CD4-positive, alpha-beta T cell treated with Interleukin-10 for 1 hour (primary cell): ENCODE measurements at regions not wholly inside any gene's neighbourhood (a gene's known extent, or its start where the extent isn't known, plus 50 kb on each side); places are given as distances from the start of the nearest gene placed in this dataset.

Experiments used
- DNase-seq: peaks from one replicate; pipeline ENCODE4 v3.0.0-alpha.2; 2020

DNA sequence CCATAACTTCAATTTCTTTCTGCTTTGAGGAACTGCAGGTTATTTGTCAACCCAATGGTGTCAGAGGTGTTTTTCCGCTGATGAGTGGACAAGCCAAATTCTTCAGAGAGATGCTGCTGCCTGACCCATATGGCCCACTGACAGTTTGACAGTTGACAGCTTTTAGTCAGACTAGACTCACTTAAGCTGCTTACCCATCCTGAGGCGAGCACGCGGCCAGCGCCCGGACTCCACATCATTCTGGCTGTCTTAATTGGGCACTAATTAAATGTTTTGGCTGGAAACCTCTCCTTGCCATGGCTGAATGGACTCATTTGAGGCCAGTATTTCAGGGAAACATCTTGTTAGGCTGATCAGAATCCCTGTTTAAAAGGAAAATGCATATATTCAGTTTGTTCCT lies 316.1 kb upstream of the FANCL start:
- DNase-seq = no peak

DNA sequence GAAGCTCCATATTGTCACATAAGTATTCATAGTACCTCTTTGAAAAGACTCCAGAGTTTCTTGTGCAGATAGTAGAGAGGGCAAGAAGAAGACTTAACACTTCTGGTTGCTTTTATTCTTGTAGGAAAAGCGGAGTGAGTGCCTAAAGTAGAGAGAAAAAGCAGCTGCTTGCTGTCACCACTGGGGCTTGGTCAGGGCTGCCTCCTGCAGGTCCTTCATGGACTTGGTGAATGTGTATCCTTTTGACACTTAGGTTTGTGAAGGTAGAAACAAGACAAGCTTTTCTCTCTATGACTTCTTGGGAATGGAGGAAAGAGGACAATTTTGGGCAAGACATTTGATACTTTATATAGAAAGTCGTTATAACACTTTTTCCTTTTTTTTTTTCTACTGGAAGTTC lies 312.8 kb upstream of the FANCL start:
- no peak for DNase-seq

GRCh38 chr2:58553522-58553921 lies 312.4 kb upstream of the FANCL start:
- no peak for DNase-seq

GRCh38 chr2:58545300-58546280 lies 304.5 kb upstream of the FANCL start:
- no peak for DNase-seq

DNA sequence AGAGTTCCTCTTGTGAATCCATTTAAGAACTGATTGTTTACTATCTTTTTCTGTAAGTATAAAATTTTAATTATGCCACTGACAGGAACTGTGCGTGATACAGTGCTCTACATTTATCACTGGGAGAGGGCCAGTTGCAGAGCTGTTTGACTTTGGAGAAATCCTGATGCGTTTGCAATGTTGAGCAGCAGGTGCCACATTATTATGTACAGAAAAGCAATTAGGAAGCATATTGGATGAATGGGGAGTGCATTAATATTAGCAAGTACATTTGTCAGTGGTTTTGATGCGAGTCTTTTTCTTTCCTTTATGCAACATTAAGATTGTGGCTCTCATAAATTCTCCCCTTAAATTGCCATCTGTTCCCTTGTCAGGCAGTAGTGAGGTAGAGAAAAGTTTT lies 302.3 kb upstream of the FANCL start:
- DNase-seq = no peak

- DNase-seq = no peak
Measured at GRCh38 chr2:58541511-58541910, 300.4 kb upstream of the FANCL start.

DNA sequence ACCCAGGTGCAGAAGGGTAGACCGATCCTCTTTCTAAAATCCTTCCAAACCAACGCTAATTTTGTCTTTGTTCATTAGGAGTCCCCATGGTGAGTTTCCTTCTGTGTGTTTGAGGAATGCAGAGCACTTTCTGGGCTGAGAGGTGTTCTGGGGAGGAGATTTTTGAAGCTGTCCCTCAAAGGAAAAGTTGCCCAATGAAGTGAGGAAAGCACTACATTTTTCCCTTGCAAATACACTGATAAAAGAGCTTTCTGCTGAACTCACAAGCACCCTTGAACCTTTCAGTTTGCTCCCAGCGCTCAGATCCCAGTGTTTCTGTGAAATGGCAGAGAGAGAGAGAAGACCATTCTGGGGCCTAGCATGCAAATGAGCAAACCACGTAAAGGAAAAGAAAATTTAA lies 299.6 kb upstream of the FANCL start:
- no peak for DNase-seq

GRCh38 chr2:58539973-58540372 lies 298.8 kb upstream of the FANCL start:
- no peak for DNase-seq

- DNase-seq = no peak
Measured at GRCh38 chr2:58535990-58536389, 294.9 kb upstream of the FANCL start.

- DNase-seq = no peak
Measured at GRCh38 chr2:58535182-58535581, 294.1 kb upstream of the FANCL start.

DNA sequence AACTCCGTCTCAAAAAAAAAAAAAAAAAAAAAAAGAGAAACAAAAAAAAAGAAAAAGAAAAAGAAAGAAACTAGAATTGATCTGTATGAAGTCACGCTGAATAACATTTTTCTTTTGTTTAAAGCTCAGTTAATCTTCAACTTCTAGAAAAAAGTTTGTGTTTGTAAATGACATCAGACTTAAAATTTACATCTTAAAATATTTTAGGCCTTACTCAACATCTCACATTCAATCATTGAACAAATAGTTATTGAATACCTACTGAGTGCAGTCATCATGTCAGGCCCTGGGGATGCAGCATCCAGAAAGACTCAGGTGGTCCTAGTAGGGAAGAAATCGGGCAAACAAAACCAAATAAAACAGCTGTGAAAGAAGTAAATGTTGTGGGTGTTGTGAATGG lies 292.3 kb upstream of the FANCL start:
- no peak for DNase-seq

DNA sequence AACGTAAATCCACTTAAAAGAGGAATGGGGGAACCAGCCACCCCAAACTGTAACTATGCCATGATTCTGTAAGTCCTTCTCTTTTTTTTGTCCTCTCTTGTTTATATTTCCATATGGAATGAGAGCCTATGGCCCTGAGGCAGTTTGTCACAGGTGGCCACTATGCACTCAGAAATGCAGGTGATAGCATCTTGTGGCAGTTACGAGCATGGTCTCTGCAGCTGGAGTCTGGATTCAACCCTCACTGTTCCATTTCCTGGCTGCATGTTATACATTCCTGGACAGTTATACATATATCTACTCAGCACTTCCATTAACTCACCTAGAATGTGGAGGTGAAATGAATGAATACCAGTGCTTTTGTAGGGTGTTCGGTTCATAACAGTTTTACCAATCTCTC lies 291.5 kb upstream of the FANCL start:
- no peak for DNase-seq

DNA sequence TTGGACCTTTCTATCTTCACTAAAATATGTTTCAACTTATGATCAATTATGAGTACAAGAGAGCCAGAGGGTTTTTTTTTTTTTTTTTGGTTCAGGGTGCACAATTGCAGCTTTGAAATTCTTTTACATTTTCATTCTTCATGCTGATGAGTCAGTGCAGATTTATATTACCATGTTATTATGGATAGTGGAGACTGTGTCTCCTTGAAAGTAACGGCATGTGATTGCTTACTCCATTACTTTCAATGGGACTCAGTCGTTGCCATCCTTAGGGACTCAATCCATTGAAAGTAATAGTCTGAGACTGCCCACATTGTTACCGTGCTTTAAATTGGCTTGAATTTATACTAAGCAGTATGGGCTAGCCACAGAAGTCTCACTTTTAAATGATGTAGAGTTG lies 286.5 kb upstream of the FANCL start:
- DNase-seq = no peak

GRCh38 chr2:58521803-58522554 lies 280.9 kb upstream of the FANCL start:
- no peak for DNase-seq

GRCh38 chr2:58520903-58521302 lies 279.8 kb upstream of the FANCL start:
- DNase-seq = no peak

DNA sequence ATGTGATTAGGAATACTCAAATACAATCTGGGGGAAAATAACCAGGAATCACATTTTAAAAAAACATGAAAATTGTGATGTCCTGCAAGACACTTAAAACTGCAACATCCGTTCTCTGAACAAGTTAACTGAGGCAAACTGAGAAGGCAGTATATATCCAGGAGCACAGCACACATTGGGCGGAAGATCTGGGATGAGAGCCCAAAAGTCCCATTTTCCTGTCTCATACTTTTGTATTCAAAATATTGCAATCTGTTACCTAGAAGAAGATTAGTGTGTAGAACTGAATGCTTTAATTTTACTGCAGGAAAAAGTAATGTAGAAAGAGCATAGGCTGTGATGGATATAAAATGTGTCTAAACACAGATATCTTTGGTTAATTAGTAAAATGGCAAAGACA lies 276.8 kb upstream of the FANCL start:
- DNase-seq = no peak

GRCh38 chr2:58516695-58517094 lies 275.6 kb upstream of the FANCL start:
- no peak for DNase-seq

GRCh38 chr2:58515827-58516573 lies 274.9 kb upstream of the FANCL start:
- DNase-seq = no peak

DNA sequence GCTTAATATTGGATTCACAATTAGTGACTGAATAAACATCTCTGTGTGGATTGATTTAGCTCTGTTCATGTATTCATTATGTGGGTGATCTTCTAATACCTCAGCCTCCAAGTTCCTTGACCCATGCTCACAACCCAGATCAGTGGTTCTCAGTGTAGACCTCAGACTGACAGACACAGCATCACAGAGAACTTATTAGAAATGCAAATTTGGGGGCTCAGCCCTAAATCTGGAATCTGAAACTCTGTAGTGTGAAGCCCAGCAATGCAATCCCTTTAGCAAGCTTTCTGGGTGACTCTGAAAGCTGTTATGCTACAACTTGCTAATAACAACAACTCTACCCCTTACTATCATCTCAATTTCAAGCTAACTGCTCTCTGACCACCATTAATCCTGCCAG lies 273.1 kb upstream of the FANCL start:
- no peak for DNase-seq

GRCh38 chr2:58512878-58513277 lies 271.8 kb upstream of the FANCL start:
- DNase-seq = no peak

DNA sequence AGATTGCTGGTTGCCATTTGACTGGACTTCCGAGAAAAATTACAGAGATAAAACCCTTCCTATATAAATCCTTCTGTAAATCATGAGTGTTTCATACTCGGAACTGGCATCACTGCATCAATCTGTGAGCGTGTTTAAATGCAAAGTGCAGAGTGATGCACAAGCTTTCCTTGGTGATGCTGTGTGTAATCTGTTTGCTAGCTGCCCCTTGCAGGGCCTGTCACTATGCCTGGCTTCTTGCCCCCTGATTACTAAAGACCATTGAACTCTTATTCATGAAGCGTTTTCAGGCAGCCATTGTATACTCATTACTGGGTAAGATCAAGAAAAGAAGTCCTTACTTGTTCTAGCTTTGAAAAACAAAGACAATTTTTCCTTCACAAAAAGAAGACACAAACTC lies 266.9 kb upstream of the FANCL start:
- no peak for DNase-seq

GRCh38 chr2:58503918-58504317 lies 262.8 kb upstream of the FANCL start:
- no peak for DNase-seq

DNA sequence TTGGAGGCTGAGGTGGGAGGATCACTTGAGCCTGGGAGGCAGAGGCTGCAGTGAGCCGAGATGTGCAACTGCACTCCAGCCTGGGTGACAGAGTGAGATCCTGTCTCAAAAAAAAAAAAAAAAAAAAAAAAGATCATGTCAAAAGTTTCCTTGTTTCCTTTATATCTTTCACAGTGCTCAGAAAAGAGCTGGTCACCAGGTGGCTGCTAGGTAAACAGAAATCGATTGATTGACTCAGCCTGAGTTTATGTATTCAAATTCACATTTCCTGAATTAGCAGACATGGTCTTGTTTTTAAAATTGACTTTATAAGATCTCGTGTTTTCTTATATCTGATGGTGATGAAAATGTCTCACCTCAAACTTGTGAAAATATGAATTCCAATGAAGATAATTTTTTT lies 261.8 kb upstream of the FANCL start:
- no peak for DNase-seq
